ENCODE measurements at regions not wholly inside any gene's neighbourhood (a gene's known extent, or its start where the extent isn't known, plus 50 kb on each side); places are given as distances from the start of the nearest gene placed in this dataset.
A peak's percentile ranks its signal among the peaks of the same experiment; 100 is the strongest.
"Not testable (repeated sequence)": the region's sequence is repeated elsewhere in the genome, so short reads cannot be mapped to it uniquely, and the experiment has no call there.

DNA sequence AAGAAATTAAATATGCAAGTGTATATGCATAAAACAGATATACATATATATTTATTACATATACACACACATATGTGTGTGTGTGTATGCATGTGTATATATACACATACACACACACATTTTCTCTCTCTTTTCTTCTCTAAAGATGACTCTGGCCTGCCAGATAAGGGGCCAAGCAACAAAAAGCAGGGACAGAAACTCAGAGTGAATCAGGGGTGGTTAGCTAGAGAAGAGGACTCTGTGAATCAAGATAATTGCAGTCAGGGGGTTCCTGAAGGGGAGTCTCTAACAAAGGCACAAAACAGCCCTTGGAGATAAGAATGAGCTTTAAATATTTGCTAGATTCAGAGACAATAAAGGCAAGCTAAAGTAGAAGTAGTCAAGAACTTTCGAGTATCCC lies 650.5 kb downstream of the UTRN start:
- DNase-seq = no peak

DNA sequence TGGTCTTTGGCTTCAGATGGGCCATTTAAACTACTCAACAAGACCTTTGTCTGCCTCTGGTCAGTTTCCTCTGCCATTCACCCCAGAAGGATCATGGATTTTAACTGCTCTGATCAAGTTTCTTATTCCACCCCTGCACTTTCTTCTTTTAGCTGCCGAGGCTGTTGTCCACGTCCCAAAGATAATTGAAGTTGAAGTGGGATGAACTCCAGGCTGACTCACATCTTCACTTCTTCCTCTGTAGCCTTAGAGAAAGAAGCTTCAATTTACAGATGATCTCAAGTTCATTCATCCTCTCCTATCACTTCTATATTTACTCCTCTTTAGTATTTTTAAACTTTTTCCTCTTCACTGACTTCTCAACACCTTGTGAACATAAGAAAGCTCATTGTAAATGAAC lies 651.6 kb downstream of the UTRN start:
- no peak for DNase-seq

DNA sequence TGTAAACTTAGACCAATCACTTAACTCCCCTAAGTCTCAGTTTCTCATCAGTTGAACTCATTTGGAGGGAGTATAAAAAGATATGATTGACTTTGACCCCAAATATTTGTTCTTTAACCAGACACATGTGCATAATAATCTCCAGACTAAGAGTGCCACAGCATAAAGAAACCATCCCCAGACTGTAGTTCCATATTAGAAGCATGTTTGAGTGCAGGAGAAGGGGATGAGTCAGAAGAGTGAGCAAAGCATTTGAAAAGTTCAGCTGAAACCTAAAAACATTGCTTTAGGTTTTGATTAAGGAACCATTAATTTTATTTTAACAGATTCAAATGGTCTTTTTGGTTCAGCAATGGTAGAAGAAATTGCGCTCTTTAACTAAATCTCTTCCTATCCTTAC lies 654.8 kb downstream of the UTRN start:
- no peak for DNase-seq

- no peak for DNase-seq
Measured at GRCh38 chr6:144944106-144944505, 659.0 kb downstream of the UTRN start.

DNA sequence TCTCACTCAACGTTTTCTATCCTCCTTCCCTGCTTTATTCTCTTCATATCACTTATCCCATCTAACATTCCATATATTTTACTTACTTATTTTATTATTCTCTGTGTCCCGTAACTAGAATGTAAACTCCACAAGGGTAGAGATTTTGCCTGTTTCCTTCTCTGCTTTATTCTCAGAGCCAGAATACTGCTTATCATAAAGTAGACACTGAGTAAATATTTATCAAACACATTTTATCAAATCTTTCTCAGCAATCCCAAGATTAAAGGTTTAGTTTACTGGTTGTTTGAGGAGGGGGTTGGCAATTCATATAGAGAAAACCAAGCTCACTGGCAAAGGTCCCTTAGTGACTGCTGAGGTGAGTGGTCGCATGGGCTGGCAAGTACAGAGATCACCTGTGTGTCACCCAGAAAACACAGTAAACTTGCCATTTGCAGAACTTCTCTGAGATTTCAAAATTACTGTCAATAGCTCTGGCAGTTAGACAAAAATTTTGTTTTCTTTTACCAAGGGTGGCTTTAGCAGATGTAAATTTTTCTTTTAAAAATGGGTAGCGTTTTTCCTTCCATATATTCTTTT lies 662.4 kb downstream of the UTRN start:
- DNase-seq = no peak

- DNase-seq = no peak
Measured at GRCh38 chr6:144951730-144952437, 666.7 kb downstream of the UTRN start.

DNA sequence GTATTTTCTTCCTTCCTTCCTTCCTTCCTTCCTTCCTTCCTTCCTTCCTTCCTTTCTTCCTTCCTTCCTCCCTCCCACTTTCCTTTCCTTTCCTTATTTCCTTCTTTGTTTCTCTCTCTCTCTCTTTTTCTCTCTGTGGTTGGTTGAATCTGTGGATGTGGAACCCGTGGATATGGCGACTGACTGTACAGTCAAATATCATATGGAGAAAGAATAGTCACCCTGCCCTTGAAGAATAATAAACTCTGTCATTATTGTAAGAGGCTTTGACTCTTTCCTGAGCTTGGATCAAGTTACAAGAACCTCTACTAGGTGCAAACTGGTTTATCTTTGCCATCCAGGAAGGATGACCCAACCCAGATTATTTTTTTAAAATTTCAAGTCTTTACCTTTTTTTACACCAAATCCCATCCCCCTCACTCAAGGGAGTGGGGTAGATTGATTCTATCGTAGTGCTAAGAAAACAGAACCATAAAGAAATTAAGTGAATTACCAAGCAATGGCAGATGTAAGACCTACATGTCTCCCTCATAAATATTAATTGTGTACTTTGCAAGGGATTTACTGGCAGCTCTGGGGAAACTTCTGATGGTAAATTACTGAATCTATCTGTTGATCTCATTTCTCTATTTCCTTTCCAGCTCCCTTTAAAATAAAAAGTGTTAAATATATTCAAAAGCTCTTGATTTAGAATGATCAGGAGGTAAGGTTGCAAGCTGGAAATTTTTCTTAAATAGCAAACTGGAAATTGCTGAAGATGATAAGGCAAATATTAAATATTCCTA lies 667.5 kb downstream of the UTRN start:
- DNase-seq = no peak

GRCh38 chr6:144953552-144954240 lies 668.6 kb downstream of the UTRN start:
- DNase-seq = no peak

GRCh38 chr6:144954241-144954556 lies 669.1 kb downstream of the UTRN start:
- no peak for DNase-seq

DNA sequence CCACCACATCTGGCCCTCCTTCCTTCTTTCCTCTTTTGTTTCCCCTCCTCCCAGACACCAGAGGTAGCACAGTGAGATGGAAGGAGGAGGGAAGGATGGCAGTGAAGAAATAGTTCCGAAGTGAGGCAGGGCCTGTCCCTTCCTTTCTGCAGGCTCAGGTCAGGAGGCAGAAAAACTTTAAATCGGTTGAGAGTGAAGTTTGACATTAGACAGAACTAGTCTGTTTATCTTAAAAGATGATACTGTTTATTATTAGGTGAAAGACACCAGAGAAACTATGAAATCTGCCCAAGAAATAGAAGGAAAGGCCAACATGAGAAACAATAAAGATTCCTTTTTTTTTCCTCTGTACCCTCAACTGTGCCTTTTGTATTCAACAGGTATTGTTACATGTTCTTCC lies 670.3 kb downstream of the UTRN start:
- no peak for DNase-seq

GRCh38 chr6:144955859-144956258 lies 670.7 kb downstream of the UTRN start:
- no peak for DNase-seq

DNA sequence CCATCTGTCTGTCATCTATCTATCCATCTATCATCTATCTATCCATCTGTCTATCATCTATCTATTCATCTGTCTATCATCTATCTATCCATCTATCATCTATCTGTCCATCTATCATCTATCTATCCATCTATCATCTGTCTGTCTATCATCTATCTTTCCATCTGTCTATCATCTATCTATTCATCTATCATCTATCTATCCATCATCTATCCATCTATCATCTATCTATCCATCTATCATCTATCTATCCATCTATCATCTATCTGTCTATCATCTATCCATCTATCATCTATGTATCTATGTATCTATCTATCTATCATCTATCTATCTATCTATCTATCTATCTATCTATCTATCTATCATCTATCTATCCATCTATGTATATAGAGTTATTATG lies 671.6 kb downstream of the UTRN start:
- not testable (repeated sequence) for DNase-seq

DNA sequence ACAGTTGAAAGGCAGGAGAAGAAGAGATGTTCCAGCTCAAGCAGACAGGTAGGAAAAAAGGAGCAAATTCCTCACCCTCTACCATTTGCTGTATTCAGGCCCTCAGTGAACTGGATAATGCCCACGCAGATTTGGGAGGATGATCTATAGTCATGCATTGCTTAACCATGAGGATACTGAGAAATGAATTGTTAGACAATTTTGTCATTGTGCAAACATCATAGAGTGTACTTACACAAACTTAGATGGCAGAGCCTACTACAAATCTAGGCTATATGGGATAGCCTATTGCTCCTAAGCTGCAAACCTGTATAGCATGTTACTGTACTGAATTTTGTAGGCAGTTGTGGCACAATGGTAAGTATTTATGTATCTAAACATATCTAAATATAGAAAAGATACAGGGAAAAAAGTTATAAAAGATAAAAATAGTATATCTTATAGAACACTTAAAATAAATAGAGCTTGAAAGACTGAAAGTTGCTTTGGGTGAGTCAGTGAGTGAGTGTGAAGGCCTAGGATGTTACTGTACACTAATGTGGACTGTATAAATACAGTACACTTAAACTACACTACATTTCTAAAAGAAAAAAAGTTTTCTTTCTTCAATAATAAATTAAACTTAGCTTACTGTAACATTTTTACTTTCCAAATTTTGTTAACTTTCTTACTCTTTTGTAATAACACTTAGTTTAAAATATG lies 672.3 kb downstream of the UTRN start:
- DNase-seq = no peak

GRCh38 chr6:144969154-144969553 lies 684.0 kb downstream of the UTRN start:
- DNase-seq = no peak

DNA sequence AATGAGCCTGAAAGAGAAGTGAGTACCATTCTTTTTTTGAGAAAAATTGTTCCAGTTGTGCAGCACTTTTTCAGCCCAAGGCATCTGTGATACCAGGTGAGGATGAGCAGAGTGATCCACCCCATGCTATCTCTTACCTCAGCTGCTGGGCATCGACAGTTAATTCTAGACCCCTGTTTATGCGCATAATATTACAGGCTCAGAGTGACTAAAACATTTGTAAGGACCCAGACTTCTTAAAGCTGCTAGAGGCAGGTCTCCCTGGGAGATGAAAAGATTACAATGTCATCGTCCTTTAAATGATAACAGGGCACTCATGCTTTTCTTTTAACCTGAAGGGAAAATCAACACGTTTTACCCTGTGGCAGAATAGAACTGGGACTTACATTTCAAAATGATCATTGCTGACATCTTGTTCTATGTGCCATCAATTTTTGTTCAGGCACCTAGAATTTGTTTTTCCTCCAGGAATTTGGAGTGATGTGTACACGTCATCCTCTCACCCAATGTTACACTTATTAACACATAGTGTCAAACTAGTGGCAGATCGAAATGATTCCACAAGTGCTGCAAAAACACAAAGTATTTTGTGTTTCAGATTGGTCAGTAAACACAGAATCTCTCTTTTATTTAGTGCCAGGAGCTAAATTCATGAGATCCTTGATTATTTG lies 684.6 kb downstream of the UTRN start:
- no peak for DNase-seq

- DNase-seq = peak; percentile 57
Measured at GRCh38 chr6:144977250-144977864, 692.2 kb downstream of the UTRN start.

DNA sequence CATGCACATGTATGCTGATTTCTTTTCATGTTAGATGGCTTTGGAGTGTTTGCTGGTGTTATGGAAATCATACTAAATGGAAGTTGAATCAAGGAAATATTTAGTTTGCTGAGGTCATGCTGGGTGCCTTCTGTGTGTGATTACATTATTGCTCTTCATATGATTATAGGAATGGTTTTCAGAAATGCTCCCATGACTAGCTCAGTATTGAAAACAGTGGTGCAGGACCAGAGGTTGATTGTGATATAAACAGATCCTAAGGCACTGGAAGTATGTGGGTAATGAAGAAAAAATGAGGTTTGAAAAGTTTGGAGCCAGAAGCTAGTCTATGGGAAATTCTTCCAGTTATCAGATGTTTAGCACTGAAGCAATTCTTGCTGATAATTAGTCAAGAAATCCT lies 693.1 kb downstream of the UTRN start:
- no peak for DNase-seq

DNA sequence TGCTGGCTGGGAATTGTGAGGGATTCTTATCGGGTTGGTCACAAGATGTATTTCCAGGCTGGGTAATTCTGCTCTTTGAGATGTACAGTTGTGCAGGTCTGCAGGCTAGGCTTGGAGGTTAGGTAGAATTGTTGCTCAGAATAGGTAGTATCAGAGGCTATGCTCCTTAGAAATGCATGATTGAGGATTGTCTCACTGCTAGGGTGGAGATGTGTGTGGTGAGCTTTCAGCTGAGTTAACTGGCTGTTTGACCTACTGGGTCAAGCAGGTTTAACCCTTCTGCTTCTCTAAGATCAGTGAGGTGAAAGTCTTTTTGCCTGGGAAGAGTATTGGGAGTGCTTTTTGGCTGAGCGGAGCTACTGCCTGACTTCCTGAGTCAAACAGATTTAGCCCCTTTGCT lies 701.1 kb downstream of the UTRN start:
- DNase-seq = no peak

DNA sequence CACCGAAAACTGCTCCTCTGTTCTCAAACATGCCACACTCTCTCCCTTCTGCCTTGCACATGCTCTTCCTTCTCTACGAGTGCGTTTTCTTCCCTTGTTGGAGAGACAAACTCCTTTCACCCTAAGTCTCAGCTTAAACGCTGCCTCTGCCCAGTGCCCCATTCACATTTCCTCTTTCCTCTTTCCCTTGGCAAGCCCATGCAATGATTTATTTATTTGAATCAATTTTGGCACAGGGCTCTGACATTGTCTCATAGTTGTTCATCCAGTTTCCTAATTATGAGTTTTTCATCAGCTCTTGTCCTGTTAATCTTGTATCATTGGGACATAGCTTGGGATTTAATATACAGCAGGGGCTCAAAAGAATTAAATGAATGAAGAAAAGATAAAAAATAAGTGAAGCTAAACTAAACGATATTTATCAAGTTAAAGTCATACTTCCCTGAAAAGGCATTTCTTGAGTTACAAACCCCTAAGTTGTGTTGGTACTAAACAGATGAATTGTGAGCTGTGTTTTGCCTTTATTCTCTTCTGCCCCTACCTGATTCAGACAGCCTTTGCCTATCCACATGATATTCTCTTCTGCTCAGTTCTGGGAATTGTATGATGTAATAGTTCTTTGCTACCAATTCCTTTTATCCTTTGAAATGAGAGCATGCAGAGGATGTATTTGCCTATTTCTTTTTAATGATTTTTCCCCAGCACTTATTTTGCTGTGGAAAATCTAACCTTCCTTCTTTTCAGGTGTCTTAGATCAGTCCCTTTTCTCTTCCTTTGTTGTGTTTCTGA lies 704.4 kb downstream of the UTRN start:
- DNase-seq = no peak

DNA sequence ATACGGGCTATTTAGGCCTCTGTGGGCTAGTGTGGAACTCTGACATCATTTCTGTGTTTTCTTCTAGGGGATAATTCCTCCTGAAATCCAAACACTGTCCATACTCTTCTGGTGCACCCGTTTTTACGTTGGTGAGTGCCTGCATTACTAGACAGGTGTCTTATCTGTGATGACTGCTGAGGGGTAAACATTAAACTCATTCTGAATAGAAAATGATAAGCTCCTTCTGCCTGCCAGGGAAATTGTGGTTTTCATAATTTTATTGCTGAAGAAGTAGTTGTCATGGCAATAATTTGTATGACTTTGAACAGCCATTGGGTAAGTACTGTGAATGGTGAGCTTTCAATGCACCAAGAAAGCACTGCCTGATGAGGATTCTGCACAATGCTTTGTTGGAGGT lies 705.6 kb downstream of the UTRN start:
- DNase-seq = no peak

GRCh38 chr6:144993870-144994269 lies 708.7 kb downstream of the UTRN start:
- no peak for DNase-seq

Data from retina (tissue), 1 donor.